ENCODE measurements at regions not wholly inside any gene's neighbourhood (a gene's known extent, or its start where the extent isn't known, plus 50 kb on each side); places are given as distances from the start of the nearest gene placed in this dataset.

DNA sequence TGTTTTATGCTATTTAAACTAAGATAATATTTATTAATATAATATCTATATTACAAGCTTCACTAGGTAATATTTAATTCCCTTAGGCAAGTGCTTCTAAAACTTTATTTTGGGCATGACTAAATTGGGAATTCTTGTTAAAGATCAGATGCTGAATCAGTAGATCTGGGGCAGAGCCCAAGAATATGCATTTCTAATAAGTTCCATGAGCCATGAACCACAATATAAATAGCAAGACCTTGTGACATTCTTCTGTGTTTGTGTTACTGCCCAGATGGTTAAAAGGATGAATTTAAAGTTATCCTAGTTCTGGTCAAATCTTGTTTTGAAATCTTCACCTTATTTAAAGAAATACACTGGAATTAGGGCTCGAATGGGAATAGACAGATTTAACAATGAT lies 258.4 kb upstream of the CACNA2D1 start:
- WGBS = 73% methylated on average over 1 of the region's 1 CpG
- Histone ChIP-seq H3K36me3 (ENCODE audit: insufficient read depth) (no peaks in the 10 kb centered on the region), H3K4me3 (ENCODE audit: low read depth, low read length) (no peak overlapping the region), H3K27ac (ENCODE audit: low read depth) (no peak overlapping the region), H3K4me1 (ENCODE audit: insufficient read depth) (no peaks in the 10 kb centered on the region)
- DNase-seq (ENCODE audit: extremely low spot score) = no peak

DNA sequence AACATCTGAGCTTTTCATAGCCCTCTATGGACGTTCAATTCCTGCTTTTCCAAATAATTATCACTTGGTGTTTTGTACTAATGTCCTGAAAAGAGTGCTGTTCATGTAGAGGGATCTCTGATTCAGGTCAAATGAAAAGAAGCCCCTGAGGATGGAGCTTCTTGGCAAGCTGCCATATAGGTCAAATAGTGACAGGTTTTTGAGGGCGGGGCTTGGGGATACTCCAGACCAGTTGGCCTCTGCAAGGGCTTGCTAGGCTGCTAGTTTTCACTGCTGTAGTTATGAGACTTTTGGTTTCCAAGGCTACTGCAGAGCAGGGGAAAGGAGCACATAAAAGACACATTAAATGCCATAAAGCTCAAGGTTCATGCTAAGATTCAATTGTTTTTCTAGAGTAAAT lies 257.2 kb upstream of the CACNA2D1 start:
- Histone ChIP-seq H3K27ac (ENCODE audit: low read depth) (no peak overlapping the region), H3K4me1 (ENCODE audit: insufficient read depth) (no peaks in the 10 kb centered on the region), H3K4me3 (ENCODE audit: low read depth, low read length) (no peak overlapping the region), H3K36me3 (ENCODE audit: insufficient read depth) (no peaks in the 10 kb centered on the region)
- WGBS = 79% methylated on average over 2 of the region's 2 CpGs
- no peak for DNase-seq (ENCODE audit: extremely low spot score)

DNA sequence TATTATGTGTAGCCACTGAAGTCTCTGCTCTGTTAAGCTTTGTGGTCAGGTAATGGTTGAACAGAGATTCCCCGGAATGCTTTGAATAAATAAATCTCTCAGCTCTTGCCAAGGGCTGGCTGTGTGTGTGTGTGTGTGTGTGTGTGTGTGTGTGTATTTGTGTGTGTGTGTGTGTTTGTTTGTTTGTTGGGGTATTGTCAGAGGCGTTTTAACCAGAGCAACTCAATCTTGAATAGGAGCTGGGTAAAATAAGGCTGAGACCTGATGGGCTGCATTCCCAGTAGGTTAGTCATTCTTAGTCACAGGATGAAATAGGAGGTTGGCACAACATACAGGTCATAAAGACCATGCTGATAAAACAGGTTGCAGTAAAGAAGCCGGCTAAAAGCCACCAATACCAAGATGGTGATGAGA lies 256.2 kb upstream of the CACNA2D1 start:
- no peak overlapping the region for H3K4me3 ChIP-seq (ENCODE audit: low read depth, low read length)
- H3K27ac ChIP-seq (ENCODE audit: low read depth) = peak overlapping the region; percentile 23
- 59% methylated on average over 3 of the region's 3 CpGs for WGBS
- no peak for DNase-seq (ENCODE audit: extremely low spot score)
- no peaks in the 10 kb centered on the region for H3K36me3 ChIP-seq (ENCODE audit: insufficient read depth)
- H3K4me1 ChIP-seq (ENCODE audit: insufficient read depth) = no peaks in the 10 kb centered on the region

DNA sequence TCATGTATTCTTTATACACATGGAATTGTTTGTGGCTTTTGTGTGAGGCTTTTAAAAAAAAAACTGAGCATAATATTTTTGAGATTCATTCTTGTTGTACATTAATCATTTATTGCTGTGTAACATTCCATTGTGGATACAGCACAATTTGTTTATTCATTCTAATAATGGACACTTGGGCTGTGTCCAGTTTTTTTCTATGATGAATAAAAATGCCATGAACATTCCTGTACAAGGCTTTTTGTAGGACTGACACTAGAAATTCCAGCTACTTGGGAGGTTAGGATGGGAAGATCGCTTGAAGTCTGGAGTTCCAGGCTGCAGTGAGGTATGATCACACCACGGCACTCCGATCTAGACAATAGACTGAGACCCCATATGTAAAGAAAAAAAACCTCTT lies 254.3 kb upstream of the CACNA2D1 start:
- WGBS = 85% methylated on average over 3 of the region's 3 CpGs
- H3K36me3 ChIP-seq (ENCODE audit: insufficient read depth) = no peaks in the 10 kb centered on the region
- H3K4me3 ChIP-seq (ENCODE audit: low read depth, low read length) = no peak overlapping the region
- H3K4me1 ChIP-seq (ENCODE audit: insufficient read depth) = no peaks in the 10 kb centered on the region
- H3K27ac ChIP-seq (ENCODE audit: low read depth) = no peak overlapping the region
- DNase-seq (ENCODE audit: extremely low spot score) = no peak

DNA sequence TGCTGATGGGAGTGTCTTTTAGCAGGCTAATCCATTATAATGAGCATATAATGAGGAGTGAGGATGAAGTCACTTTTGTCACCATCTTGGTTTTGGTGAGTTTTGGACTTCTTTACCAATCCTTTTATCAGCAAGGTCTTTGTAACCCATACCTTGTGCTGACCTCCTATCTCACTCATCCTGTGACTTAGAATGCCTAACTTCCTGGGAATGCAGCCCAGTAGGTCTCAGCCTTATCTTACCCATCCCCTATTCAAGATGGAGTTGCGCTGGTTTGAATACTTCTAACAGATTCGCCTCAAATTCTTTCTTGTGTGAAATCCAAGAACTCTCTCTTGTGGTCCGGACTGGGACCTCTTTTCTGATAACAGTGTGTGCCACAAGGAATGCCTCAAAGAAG lies 253.1 kb upstream of the CACNA2D1 start:
- no peaks in the 10 kb centered on the region for H3K36me3 ChIP-seq (ENCODE audit: insufficient read depth)
- no peak overlapping the region for H3K27ac ChIP-seq (ENCODE audit: low read depth)
- WGBS = 87% methylated on average over 3 of the region's 3 CpGs
- no peak for DNase-seq (ENCODE audit: extremely low spot score)
- no peaks in the 10 kb centered on the region for H3K4me1 ChIP-seq (ENCODE audit: insufficient read depth)
- no peak overlapping the region for H3K4me3 ChIP-seq (ENCODE audit: low read depth, low read length)

DNA sequence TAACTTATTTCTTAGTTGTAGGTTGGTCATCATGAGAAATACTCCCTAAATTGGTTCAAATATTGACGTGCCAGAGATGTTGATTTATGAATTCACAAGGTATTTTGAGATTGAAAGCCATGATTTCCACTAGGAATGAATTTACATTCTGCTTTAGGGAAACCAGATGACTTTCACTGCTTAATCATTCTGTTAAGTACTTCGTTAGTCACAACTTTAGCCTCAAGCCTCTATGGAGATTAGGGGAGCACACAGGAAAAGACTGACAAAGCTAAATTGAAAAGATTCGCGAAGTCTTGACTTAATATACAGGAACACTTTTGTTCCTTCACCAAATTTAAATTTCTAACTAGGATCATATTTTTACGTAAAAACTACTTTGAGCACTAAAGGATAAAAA lies 250.4 kb upstream of the CACNA2D1 start:
- Histone ChIP-seq H3K27ac (ENCODE audit: low read depth) (no peak overlapping the region), H3K4me3 (ENCODE audit: low read depth, low read length) (no peak overlapping the region), H3K4me1 (ENCODE audit: insufficient read depth) (no peaks in the 10 kb centered on the region), H3K36me3 (ENCODE audit: insufficient read depth) (no peaks in the 10 kb centered on the region)
- DNase-seq (ENCODE audit: extremely low spot score) = no peak
- WGBS = 91% methylated on average over 5 of the region's 5 CpGs

DNA sequence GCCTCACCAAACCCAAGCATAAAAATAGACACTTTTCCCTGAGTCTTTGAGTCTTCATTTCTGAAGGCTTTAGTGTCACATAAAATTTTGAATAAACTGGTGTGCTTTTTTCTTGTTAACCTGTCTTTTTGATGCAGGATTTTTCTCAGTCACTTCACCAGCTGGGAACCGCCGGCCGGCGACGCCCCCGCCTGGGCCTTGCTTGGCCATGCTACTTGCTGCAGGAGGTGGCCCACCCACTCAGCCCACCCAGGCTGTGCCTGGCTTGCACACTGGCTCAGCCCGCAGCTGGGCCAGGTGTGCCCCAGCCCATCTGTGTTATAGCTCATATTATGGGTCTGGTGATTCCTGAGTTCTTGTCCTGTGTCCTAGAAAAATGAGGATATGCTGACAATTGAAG lies 247.4 kb upstream of the CACNA2D1 start:
- no peak for DNase-seq (ENCODE audit: extremely low spot score)
- H3K36me3 ChIP-seq (ENCODE audit: insufficient read depth) = no peaks in the 10 kb centered on the region
- no peaks in the 10 kb centered on the region for H3K4me1 ChIP-seq (ENCODE audit: insufficient read depth)
- WGBS = 85% methylated on average over 7 of the region's 7 CpGs
- H3K4me3 ChIP-seq (ENCODE audit: low read depth, low read length) = no peak overlapping the region
- no peak overlapping the region for H3K27ac ChIP-seq (ENCODE audit: low read depth)

DNA sequence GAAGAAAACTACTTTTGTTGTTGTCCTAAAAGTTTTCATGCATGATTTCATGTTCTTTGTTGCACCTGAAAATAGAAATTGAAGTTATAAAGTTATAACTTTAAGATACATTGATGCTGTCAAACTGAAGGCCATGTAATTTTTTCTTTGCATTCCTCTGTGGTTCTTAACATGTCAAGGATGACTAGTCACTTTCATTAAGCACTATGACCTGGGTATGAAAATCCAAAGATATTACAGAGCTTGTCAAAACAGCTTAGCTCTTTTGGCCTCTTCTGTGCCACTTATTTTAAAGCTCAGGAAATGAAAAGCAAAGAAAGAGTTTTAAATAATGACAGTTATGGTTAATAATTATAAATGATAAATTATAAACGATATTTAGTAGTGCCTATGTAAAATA lies 241.6 kb upstream of the CACNA2D1 start:
- Histone ChIP-seq H3K27ac (ENCODE audit: low read depth) (no peak overlapping the region), H3K36me3 (ENCODE audit: insufficient read depth) (no peaks in the 10 kb centered on the region), H3K4me1 (ENCODE audit: insufficient read depth) (no peaks in the 10 kb centered on the region), H3K4me3 (ENCODE audit: low read depth, low read length) (no peak overlapping the region)
- no peak for DNase-seq (ENCODE audit: extremely low spot score)
- 75% methylated on average over 1 of the region's 1 CpG for WGBS

DNA sequence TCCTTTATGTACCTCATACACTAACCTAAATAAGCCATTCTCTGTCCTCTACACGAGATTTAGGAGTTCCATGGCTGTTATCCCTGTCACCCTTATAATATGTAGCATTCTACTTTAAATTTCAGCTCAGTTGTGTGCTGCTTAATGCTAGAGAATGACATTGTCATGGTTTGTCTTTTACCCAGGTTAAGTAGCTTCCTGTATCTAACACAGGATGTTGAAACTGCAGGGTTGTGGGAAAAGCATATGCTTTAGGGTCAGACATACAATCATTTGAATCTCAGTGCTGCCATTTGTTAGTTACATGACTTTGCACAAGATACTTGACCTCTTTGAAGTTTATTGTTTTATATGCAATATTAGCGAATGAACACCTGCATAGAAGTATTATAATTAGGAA lies 235.1 kb upstream of the CACNA2D1 start:
- H3K36me3 ChIP-seq (ENCODE audit: insufficient read depth) = no peaks in the 10 kb centered on the region
- H3K4me3 ChIP-seq (ENCODE audit: low read depth, low read length) = no peak overlapping the region
- no peaks in the 10 kb centered on the region for H3K4me1 ChIP-seq (ENCODE audit: insufficient read depth)
- no peak overlapping the region for H3K27ac ChIP-seq (ENCODE audit: low read depth)
- 64% methylated on average over 2 of the region's 2 CpGs for WGBS
- no peak for DNase-seq (ENCODE audit: extremely low spot score)

DNA sequence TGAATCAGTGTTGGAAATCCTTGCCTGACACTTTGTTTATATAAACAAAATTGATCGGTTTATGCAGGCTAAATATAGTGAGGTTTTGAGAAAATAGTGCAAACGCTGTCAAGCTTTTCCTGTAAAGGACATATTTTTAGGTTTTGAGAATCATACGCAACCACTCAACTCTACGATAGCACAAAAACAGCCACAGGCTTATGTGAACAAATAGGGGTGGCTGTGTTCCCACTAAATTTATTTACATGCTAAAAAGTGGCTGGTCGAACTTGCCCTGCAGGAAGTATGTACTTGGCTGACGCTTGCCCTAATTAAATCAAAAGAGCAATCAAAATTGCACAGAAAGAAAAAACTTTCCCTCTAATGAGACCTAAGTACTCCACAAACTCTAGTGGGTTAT lies 234.7 kb upstream of the CACNA2D1 start:
- no peak overlapping the region for H3K27ac ChIP-seq (ENCODE audit: low read depth)
- H3K4me3 ChIP-seq (ENCODE audit: low read depth, low read length) = no peak overlapping the region
- DNase-seq (ENCODE audit: extremely low spot score) = no peak
- no peaks in the 10 kb centered on the region for H3K4me1 ChIP-seq (ENCODE audit: insufficient read depth)
- H3K36me3 ChIP-seq (ENCODE audit: insufficient read depth) = no peaks in the 10 kb centered on the region
- 49% methylated on average over 6 of the region's 6 CpGs for WGBS

DNA sequence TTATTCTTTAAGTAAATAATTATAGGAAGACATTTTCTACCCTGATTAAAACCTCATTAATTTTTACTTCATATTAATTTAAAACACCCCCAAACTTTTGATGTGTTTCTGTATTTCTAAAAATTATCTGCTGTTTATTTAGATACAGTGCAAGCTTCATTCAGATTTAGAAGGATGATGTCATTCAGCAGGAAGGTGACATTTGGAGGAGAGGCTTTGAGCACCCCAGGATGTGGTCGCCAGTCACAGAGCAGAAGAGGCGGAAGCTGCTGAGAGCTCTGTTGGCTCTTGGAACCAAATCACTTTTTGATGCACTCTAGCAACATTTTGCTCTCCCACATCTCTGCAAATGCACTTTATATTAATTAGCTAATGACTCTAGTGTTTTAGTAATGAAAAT lies 233.9 kb upstream of the CACNA2D1 start:
- Histone ChIP-seq H3K4me3 (ENCODE audit: low read depth, low read length) (no peak overlapping the region), H3K4me1 (ENCODE audit: insufficient read depth) (no peaks in the 10 kb centered on the region), H3K36me3 (ENCODE audit: insufficient read depth) (no peaks in the 10 kb centered on the region), H3K27ac (ENCODE audit: low read depth) (no peak overlapping the region)
- 64% methylated on average over 2 of the region's 2 CpGs for WGBS
- no peak for DNase-seq (ENCODE audit: extremely low spot score)

DNA sequence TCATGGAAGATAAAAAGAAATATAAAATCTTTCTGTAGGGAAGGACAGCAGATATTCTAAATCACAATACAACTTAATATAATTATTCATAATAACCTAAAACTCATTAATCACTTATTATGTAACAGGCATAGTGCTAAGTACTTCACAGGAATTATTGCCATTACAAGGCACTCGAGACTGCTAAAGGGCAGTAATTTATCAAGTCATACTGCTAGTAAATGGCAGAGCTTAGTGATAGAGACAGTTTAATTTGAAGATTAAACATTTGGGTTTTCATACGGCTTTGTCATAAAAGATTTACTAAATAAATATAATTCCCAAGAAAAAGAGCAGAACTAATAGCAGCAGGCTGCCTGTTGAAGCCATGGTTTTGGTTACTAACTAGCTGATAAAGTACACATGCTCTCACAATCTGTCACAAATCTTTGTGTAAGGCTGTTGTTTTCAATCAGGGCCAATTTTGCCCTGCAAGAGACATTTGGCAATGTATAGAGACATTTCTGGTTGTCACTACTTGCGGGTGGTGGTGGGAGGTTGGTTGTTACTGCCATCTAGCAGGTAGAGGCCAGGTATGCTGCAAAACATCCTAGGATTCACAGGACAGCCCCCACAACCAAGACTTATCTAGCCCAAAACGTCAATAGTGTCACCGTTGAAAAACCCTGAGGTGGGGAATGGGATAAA lies 233.3 kb upstream of the CACNA2D1 start:
- Histone ChIP-seq H3K36me3 (ENCODE audit: insufficient read depth) (no peaks in the 10 kb centered on the region), H3K4me1 (ENCODE audit: insufficient read depth) (no peaks in the 10 kb centered on the region), H3K4me3 (ENCODE audit: low read depth, low read length) (no peak overlapping the region), H3K27ac (ENCODE audit: low read depth) (no peak overlapping the region)
- no peak for DNase-seq (ENCODE audit: extremely low spot score)
- WGBS = 48% methylated on average over 5 of the region's 5 CpGs

DNA sequence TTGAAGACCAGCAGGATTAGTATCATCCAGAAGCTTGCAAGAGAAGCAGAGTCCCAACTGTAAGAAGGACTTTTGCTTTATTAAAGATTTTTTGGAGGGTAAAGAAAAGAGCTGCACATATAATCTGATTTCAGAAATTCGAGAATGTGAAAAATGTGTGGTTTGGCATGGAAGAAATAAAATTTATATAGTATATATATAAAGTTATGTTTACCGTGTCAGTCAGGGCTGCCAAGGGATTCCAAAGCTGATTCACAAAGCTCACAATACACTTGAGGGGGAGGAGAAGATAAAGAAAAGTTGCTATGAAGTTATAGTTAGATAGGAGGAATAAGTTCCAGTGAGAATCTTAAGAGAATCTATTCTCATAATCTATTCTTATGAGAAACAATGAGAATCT lies 231.8 kb upstream of the CACNA2D1 start:
- H3K36me3 ChIP-seq (ENCODE audit: insufficient read depth) = no peaks in the 10 kb centered on the region
- no peak overlapping the region for H3K27ac ChIP-seq (ENCODE audit: low read depth)
- DNase-seq (ENCODE audit: extremely low spot score) = no peak
- H3K4me3 ChIP-seq (ENCODE audit: low read depth, low read length) = no peak overlapping the region
- H3K4me1 ChIP-seq (ENCODE audit: insufficient read depth) = no peaks in the 10 kb centered on the region
- WGBS = 59% methylated on average over 2 of the region's 2 CpGs

DNA sequence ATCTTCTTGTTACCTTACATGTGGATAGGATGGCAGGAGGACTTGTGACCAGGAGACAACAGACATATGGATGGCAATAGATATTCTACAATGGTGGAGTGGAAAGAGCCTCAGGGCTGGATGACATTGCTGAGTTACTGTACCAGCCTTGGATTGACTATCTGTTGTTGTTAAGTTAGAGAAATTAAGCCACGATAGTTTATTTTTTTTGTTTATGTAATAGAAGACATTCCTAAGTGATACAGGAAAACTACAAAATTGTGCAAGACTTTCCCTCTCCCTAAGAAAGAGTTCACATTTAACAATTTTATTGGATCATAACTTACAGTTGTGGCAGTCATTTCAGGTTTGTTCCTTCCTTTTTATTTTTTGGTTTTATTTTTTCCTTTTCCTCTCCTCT lies 230.7 kb upstream of the CACNA2D1 start:
- 63% methylated on average over 1 of the region's 1 CpG for WGBS
- H3K4me1 ChIP-seq (ENCODE audit: insufficient read depth) = no peaks in the 10 kb centered on the region
- DNase-seq (ENCODE audit: extremely low spot score) = no peak
- no peak overlapping the region for H3K27ac ChIP-seq (ENCODE audit: low read depth)
- H3K4me3 ChIP-seq (ENCODE audit: low read depth, low read length) = no peak overlapping the region
- no peaks in the 10 kb centered on the region for H3K36me3 ChIP-seq (ENCODE audit: insufficient read depth)

DNA sequence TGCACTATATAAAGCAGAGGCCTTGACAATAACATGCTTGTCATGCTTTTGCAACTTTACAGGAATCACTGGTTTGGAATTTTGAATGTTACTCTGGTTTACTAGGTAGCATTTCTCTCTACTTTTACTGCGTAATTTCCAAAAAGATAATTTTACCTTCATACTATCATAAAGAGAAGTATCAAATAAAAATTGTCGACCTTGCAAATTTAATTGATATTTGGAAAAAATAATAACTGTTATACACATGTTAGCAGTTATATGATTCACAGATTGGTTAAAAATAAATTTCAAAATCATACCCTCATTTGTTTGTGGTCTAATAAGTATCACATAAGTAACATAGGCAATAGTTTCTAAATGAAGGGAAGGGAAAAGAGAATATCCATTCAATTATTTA lies 228.5 kb upstream of the CACNA2D1 start:
- WGBS = 94% methylated on average over 2 of the region's 2 CpGs
- no peak for DNase-seq (ENCODE audit: extremely low spot score)
- Histone ChIP-seq H3K27ac (ENCODE audit: low read depth) (no peak overlapping the region), H3K4me3 (ENCODE audit: low read depth, low read length) (no peak overlapping the region), H3K36me3 (ENCODE audit: insufficient read depth) (no peaks in the 10 kb centered on the region), H3K4me1 (ENCODE audit: insufficient read depth) (no peaks in the 10 kb centered on the region)

Measured in urinary bladder (tissue), 3 donors.